ENCODE measurements at regions not wholly inside any gene's neighbourhood (a gene's known extent, or its start where the extent isn't known, plus 50 kb on each side); places are given as distances from the start of the nearest gene placed in this dataset.

DNA sequence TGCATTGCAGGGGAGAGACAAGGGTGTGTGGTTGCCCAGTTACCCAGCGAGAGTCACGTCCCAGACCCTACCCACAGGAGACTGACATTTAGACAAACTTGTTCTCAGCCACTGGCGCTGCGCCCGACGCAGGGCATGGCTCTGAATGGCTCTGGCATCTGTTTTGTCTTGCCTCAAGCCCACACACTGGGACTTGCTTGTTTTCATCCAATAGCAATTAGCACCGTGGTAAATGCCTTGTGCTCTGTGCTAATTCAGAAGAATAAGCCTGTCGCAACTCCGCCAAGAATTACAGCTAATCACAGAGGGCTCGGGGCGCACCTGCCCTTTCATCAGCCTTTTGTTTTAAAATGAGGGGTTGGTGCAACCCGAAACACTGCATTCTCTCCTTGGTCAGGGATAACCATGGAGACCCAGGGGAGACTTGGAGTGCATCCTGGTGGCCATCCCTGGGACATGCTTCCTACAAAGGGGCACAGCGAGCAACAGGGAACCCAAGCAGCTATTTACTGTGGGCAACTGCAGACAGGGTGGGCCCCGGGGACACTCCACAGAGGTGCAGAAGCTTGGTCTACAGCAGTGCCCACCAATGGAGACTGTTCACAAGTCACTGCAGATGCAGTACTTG lies 220.6 kb upstream of the ZFHX3 start:
- Histone ChIP-seq H3K4me3 (ENCODE audit: low read depth, low read length) (no peak overlapping the region), H2AFZ (no peak overlapping the region), H3K4me2 (ENCODE audit: low read length) (no peak overlapping the region), H3K27me3 (ENCODE audit: control insufficient read depth, insufficient read depth, low read length) (no peaks in the 10 kb centered on the region), H3K79me2 (no peaks in the 10 kb centered on the region), H3K36me3 (ENCODE audit: control insufficient read depth, insufficient read depth, low read length) (no peaks in the 10 kb centered on the region), H3K4me1 (no peaks in the 10 kb centered on the region), H3K9me3 (ENCODE audit: control insufficient read depth, low read length) (no peaks in the 10 kb centered on the region), H3K9ac (no peak overlapping the region), H3K27ac (no peak overlapping the region)
- TF ChIP-seq, protein P1, sequence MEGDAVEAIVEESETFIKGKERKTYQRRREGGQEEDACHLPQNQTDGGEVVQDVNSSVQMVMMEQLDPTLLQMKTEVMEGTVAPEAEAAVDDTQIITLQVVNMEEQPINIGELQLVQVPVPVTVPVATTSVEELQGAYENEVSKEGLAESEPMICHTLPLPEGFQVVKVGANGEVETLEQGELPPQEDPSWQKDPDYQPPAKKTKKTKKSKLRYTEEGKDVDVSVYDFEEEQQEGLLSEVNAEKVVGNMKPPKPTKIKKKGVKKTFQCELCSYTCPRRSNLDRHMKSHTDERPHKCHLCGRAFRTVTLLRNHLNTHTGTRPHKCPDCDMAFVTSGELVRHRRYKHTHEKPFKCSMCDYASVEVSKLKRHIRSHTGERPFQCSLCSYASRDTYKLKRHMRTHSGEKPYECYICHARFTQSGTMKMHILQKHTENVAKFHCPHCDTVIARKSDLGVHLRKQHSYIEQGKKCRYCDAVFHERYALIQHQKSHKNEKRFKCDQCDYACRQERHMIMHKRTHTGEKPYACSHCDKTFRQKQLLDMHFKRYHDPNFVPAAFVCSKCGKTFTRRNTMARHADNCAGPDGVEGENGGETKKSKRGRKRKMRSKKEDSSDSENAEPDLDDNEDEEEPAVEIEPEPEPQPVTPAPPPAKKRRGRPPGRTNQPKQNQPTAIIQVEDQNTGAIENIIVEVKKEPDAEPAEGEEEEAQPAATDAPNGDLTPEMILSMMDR (IDR thresholded peaks at IDR 0.05) = no peak

DNA sequence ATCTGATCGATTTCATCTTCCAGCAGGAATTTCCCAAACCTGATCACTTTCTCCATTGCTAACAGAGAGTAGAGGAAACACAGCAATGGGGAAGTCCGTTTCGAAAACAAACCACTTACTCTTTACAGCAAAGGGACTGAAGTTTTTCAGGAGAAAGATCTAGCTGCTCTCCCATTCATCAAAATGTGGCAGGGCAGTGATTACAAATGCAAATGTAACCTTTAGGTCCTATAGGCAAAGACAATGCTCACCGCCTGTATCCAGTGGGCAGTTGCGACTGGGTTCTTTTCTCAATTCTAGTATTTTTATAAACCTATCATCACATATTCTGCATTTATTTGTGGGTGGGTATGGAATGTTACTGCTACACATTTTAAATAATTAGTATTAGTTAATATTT lies 218.0 kb upstream of the ZFHX3 start:
- no peaks in the 10 kb centered on the region for H3K36me3 ChIP-seq (ENCODE audit: control insufficient read depth, insufficient read depth, low read length)
- H3K9ac ChIP-seq = no peak overlapping the region
- H3K79me2 ChIP-seq = no peaks in the 10 kb centered on the region
- no peak overlapping the region for H3K4me3 ChIP-seq (ENCODE audit: low read depth, low read length)
- H3K27me3 ChIP-seq (ENCODE audit: control insufficient read depth, insufficient read depth, low read length) = no peaks in the 10 kb centered on the region
- TF ChIP-seq, protein P1 (IDR thresholded peaks at IDR 0.05) = no peak
- H3K9me3 ChIP-seq (ENCODE audit: control insufficient read depth, low read length) = no peaks in the 10 kb centered on the region
- H2AFZ ChIP-seq = no peak overlapping the region
- no peak overlapping the region for H3K27ac ChIP-seq
- H3K4me2 ChIP-seq (ENCODE audit: low read length) = no peak overlapping the region
- H3K4me1 ChIP-seq = no peaks in the 10 kb centered on the region

DNA sequence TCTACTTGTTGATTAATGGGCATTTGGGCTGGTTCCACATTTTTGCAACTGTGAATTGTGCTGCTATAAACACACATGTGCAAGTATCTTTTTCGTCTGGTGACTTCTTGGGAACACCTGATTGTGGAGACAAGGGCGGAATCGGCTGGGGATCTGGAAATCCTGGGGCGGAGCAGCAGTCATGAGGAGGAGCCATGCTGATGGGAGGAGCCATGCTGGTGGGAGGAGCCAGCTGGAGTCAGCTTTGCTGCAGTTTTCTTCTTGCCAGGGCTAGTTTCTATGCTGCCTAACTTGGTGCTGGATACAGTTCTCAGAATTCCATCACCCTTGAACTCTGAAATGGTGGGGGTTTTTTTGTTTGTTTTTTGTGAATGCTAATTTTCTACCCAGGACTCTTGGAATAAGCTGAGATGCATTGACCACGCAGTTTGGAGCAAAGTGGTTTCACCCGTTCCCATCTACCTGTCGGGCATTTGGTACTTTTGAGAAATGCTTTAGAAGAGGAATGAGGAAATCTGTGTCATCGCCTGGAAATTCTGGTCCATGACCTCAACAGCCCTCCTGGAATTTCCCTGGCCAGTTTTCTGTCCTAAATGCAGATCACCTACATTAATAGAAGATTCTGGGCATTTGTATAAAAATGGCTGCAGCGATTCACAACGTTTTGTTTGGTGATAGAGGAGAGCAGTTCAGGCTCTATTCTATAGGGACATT lies 217.4 kb upstream of the ZFHX3 start:
- H3K9ac ChIP-seq = no peak overlapping the region
- H3K27ac ChIP-seq = no peak overlapping the region
- no peaks in the 10 kb centered on the region for H3K79me2 ChIP-seq
- no peaks in the 10 kb centered on the region for H3K4me1 ChIP-seq
- H3K4me2 ChIP-seq (ENCODE audit: low read length) = no peak overlapping the region
- TF ChIP-seq, protein P1 (IDR thresholded peaks at IDR 0.05) = no peak
- no peaks in the 10 kb centered on the region for H3K36me3 ChIP-seq (ENCODE audit: control insufficient read depth, insufficient read depth, low read length)
- no peaks in the 10 kb centered on the region for H3K27me3 ChIP-seq (ENCODE audit: control insufficient read depth, insufficient read depth, low read length)
- H3K9me3 ChIP-seq (ENCODE audit: control insufficient read depth, low read length) = no peaks in the 10 kb centered on the region
- no peak overlapping the region for H2AFZ ChIP-seq
- no peak overlapping the region for H3K4me3 ChIP-seq (ENCODE audit: low read depth, low read length)

DNA sequence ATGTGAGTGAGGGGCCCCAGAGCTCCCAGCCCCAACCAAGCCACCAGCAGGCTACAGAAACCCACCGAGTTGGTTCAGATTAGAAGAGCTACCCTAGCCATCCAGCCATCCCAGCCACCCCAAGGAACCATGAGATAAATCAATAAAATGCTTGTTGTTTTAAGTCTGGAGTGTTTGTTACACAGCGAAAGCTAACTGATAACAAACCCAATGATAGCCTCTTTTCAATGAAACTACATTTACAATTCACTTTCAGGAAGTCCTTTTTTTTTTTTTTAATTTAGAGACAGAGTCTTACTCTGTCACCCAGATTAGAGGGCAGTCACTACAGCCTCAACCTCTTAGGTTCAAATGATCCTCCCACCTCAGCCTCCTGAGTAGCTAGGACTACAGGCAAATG lies 215.0 kb upstream of the ZFHX3 start:
- Histone ChIP-seq H3K4me3 (ENCODE audit: low read depth, low read length) (no peak overlapping the region), H3K9me3 (ENCODE audit: control insufficient read depth, low read length) (no peaks in the 10 kb centered on the region), H3K4me1 (no peaks in the 10 kb centered on the region), H3K4me2 (ENCODE audit: low read length) (no peak overlapping the region), H2AFZ (no peak overlapping the region), H3K27me3 (ENCODE audit: control insufficient read depth, insufficient read depth, low read length) (no peaks in the 10 kb centered on the region), H3K36me3 (ENCODE audit: control insufficient read depth, insufficient read depth, low read length) (no peaks in the 10 kb centered on the region), H3K79me2 (no peaks in the 10 kb centered on the region), H3K9ac (no peak overlapping the region), H3K27ac (no peak overlapping the region)
- TF ChIP-seq, protein P1 (IDR thresholded peaks at IDR 0.05) = no peak

DNA sequence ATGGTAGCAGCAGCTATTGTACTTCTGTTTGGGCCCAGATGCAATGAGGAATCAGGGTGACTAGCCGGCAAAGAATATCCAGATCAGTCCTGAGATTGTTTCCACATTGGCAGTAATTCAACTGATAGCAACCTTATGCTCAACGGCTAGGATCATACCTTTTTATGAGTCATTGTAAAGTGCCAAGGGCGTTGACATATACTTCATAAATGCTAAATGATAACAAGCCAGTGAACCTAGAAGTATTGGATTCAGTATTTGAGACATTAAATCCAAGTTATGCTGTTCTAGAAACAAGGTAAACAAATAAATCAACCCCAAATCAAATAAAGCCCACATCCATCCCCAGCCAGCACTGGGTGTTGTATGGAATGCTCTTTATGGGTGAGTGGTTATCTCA lies 207.1 kb upstream of the ZFHX3 start:
- H3K27me3 ChIP-seq (ENCODE audit: control insufficient read depth, insufficient read depth, low read length) = no peaks in the 10 kb centered on the region
- no peaks in the 10 kb centered on the region for H3K9me3 ChIP-seq (ENCODE audit: control insufficient read depth, low read length)
- no peak overlapping the region for H3K27ac ChIP-seq
- H3K4me3 ChIP-seq (ENCODE audit: low read depth, low read length) = no peak overlapping the region
- H3K4me2 ChIP-seq (ENCODE audit: low read length) = no peak overlapping the region
- no peaks in the 10 kb centered on the region for H3K4me1 ChIP-seq
- H2AFZ ChIP-seq = no peak overlapping the region
- TF ChIP-seq, protein P1 (IDR thresholded peaks at IDR 0.05) = no peak
- no peak overlapping the region for H3K9ac ChIP-seq
- H3K79me2 ChIP-seq = no peaks in the 10 kb centered on the region
- H3K36me3 ChIP-seq (ENCODE audit: control insufficient read depth, insufficient read depth, low read length) = no peaks in the 10 kb centered on the region
